ENCODE measurements at regions not wholly inside any gene's neighbourhood (a gene's known extent, or its start where the extent isn't known, plus 50 kb on each side); places are given as distances from the start of the nearest gene placed in this dataset.

DNA sequence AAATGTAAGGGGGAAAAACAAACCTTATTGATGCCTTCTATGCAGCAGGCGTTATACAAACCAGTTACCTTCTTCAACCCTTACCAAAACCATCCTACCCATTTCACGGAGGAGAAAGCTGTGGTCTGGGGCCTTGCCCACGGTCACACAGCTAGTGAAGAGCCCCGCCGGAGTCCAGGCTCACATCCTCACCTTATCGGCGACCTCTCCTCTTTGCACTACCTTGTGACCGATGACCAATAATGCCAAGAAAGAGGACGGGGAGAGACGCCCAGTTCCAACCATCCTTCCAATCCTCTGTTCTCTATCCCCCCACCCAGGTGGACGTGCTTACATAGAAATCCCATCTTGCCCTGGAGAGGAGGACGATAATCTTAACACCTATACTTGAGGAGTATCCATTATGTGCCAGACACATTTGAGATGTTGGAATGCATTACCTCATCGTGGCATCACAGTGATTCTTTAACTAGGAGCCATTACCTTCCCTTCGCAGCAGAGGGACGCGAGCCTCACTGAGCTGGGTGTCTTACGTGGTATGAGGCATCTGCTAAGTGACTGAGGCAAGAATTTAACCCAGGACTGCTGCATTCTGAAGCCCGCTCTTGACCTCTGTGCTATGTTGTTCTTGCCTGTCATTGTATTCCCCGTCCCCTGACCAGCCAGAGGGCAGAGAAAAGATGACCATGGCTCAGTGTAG, 253.7 kb upstream of the B3GAT1 start:
- Histone ChIP-seq H3K36me3 (no peaks in the 10 kb centered on the region), H3K4me3 (no peak overlapping the region), H3K9me3 (peaks cover 0 to 6% (median 0%) of the 10 kb centered on the region in 3 donors), H3K27me3 (peaks cover 31% of the 10 kb centered on the region), H3K27ac (no peak overlapping the region), H3K4me1 (no peaks in the 10 kb centered on the region)
- WGBS, 2 donors (ENCODE audit: low coverage in 1 of 2), result 83 to 88% methylated on average over 8 to 19 of the region's 19 CpGs
- no peak for ATAC-seq
- TF ChIP-seq POLR2A (IDR thresholded peaks at IDR 0.05), result no peak

DNA sequence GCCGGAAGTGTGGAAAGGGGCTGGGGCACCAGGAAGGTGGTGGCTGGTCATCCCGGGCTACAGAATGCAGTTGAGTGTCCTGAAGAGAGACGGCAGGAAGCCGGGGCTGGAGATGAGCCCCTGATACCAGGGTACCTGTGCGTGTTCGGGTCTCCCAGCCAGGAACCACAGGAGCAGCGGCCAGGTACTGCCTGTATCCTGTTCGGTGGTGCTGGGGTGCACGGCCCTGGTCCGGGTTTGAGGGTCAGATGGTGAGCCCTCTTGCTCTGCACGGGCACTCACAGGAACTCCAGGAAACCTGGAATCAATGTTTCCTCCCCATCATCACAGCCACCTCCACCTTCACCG, 253.1 kb upstream of the B3GAT1 start:
- TF ChIP-seq POLR2AphosphoS5 (IDR thresholded peaks at IDR 0.05), result no peak
- no peak for TF ChIP-seq EP300 (IDR thresholded peaks at IDR 0.05)
- TF ChIP-seq, protein P1, sequence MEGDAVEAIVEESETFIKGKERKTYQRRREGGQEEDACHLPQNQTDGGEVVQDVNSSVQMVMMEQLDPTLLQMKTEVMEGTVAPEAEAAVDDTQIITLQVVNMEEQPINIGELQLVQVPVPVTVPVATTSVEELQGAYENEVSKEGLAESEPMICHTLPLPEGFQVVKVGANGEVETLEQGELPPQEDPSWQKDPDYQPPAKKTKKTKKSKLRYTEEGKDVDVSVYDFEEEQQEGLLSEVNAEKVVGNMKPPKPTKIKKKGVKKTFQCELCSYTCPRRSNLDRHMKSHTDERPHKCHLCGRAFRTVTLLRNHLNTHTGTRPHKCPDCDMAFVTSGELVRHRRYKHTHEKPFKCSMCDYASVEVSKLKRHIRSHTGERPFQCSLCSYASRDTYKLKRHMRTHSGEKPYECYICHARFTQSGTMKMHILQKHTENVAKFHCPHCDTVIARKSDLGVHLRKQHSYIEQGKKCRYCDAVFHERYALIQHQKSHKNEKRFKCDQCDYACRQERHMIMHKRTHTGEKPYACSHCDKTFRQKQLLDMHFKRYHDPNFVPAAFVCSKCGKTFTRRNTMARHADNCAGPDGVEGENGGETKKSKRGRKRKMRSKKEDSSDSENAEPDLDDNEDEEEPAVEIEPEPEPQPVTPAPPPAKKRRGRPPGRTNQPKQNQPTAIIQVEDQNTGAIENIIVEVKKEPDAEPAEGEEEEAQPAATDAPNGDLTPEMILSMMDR (IDR thresholded peaks at IDR 0.05), result no peak
- TF ChIP-seq POLR2A (IDR thresholded peaks at IDR 0.05), result no peak
- no peak overlapping the region for H3K27ac ChIP-seq
- H3K36me3 ChIP-seq, result no peaks in the 10 kb centered on the region
- ATAC-seq, result no peak
- no peak overlapping the region for H3K4me3 ChIP-seq
- peaks cover 0 to 6% (median 0%) of the 10 kb centered on the region in 3 donors for H3K9me3 ChIP-seq
- peaks cover 26% of the 10 kb centered on the region for H3K27me3 ChIP-seq
- no peaks in the 10 kb centered on the region for H3K4me1 ChIP-seq
- WGBS, 2 donors (ENCODE audit: low coverage in 1 of 2), result 88% methylated on average over 9 of the region's 12 CpGs; no CpG with 5 or more reads in 1 of the 2 donors

DNA sequence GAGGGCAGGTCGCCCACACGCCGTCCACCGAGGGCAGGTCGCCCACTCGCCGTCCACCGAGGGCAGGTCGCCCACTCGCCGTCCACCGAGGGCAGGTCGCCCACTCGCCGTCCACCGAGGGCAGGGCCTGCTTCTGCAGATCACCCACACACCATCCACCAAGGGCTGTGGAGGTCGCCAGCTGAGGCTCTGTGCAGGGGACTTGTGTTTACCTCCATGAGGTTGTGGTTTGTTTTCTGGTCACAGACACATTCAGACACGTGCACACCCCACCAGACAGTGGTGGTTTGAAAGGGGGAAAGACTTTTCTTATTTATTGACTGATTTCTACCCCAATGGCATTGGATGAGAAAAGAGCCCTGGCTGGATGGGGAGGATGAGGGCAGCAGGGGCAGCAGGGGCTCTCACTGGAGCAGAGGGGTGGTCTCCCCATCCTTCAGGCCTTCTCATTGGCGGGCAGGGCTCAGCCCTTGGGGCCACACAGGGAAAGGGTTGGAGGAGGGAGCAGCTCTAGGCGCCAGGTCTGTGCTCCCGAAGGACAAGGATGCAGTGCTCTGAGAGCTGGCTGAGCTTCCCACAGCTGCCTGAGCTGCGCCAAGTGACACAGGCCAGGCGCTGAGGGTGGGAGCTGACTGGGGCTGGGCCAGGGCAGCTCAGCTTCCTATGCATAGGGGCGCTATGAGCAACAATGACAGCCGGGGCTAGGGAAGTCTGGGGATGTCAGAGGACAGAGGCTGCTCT, 252.6 kb upstream of the B3GAT1 start:
- H3K4me3 ChIP-seq, result no peak overlapping the region
- TF ChIP-seq EP300 (IDR thresholded peaks at IDR 0.05) (no peak), POLR2A (IDR thresholded peaks at IDR 0.05) (no peak), POLR2AphosphoS5 (IDR thresholded peaks at IDR 0.05) (no peak)
- TF ChIP-seq, protein P1 (IDR thresholded peaks at IDR 0.05), result no peak
- H3K27me3 ChIP-seq, result peaks cover 21% of the 10 kb centered on the region
- H3K9me3 ChIP-seq, result peaks cover 0 to 6% (median 0%) of the 10 kb centered on the region in 3 donors
- no peak overlapping the region for H3K27ac ChIP-seq
- 74% methylated on average over 5 of the region's 25 CpGs; no CpG with 5 or more reads in 1 of the 2 donors for WGBS, 2 donors (ENCODE audit: low coverage in 1 of 2)
- H3K4me1 ChIP-seq, result no peaks in the 10 kb centered on the region
- no peaks in the 10 kb centered on the region for H3K36me3 ChIP-seq
- ATAC-seq, result no peak

- Histone ChIP-seq H3K9me3 (peaks cover 0 to 6% (median 0%) of the 10 kb centered on the region in 3 donors), H3K36me3 (no peaks in the 10 kb centered on the region), H3K27ac (no peak overlapping the region), H3K27me3 (peaks cover 12% of the 10 kb centered on the region), H3K4me1 (no peaks in the 10 kb centered on the region), H3K4me3 (no peak overlapping the region)
- WGBS, 2 donors (ENCODE audit: low coverage in 1 of 2), result 81% methylated on average over 5 of the region's 11 CpGs; no CpG with 5 or more reads in 1 of the 2 donors
- TF ChIP-seq, protein P1 (IDR thresholded peaks at IDR 0.05), result no peak
- TF ChIP-seq POLR2A (IDR thresholded peaks at IDR 0.05), result no peak
- no peak for TF ChIP-seq EP300 (IDR thresholded peaks at IDR 0.05)
- no peak for TF ChIP-seq POLR2AphosphoS5 (IDR thresholded peaks at IDR 0.05)
- no peak for ATAC-seq
Measured at GRCh38 chr11:134663506-134664313, 251.7 kb upstream of the B3GAT1 start.

DNA sequence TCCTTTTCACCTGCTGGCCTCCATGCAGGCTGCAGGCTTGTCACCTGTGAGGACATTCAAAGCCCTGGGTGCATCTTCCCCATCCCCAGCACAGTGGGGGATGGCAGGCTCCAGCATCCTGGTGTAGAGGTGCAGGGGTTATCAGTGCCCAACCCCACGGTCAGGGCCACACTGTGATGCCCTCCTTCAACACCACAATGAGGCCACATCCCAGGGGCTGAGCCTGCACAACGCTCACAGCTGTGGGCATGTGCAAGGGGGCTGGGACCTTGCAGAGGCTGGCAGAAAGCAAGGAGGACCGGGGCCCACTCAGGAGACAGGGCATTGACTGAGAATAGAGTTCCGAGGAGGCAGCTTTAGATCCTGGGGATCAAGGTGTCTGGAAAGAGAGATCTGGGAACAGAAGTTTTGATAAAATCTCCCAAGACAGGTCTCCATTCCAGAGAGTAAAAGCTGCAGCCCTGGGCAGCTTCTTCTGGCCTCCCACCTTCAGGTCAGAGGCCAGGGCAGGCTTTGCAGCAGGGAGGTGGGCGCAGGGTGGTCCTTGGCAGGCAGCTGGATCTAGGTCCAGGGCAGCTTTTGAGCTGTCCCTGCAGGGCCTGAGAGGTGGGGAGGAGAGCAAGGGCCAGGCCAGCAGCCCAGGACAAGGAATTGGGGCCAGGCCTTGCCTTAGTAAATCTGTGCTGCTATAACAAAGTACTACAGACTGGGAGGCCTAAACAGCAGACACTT, 250.8 kb upstream of the B3GAT1 start:
- H3K36me3 ChIP-seq, result no peaks in the 10 kb centered on the region
- peaks cover 0 to 6% (median 0%) of the 10 kb centered on the region in 3 donors for H3K9me3 ChIP-seq
- 93% methylated on average over 2 of the region's 5 CpGs; no CpG with 5 or more reads in 1 of the 2 donors for WGBS, 2 donors (ENCODE audit: low coverage in 1 of 2)
- TF ChIP-seq EP300 (IDR thresholded peaks at IDR 0.05) (no peak), POLR2AphosphoS5 (IDR thresholded peaks at IDR 0.05) (no peak), POLR2A (IDR thresholded peaks at IDR 0.05) (no peak)
- TF ChIP-seq, protein P1 (IDR thresholded peaks at IDR 0.05), result no peak
- H3K4me1 ChIP-seq, result no peaks in the 10 kb centered on the region
- no peak overlapping the region for H3K4me3 ChIP-seq
- H3K27ac ChIP-seq, result no peak overlapping the region
- peaks cover 4% of the 10 kb centered on the region for H3K27me3 ChIP-seq
- ATAC-seq, result no peak
